Testis (tissue), 2 donors: ENCODE measurements at regions not wholly inside any gene's neighbourhood (a gene's known extent, or its start where the extent isn't known, plus 50 kb on each side); places are given as distances from the start of the nearest gene placed in this dataset.

Experiments
- DNase-seq: peaks from one replicate; pipeline ENCODE4 v3.0.0-alpha.2; 2019
- H3K27ac ChIP-seq, 2 donors: fragments of 200-600 bp; sonication (generic); one replicate each; pipeline ENCODE4 v1.5.1; 2019
- H3K27me3 ChIP-seq: fragments of 200-600 bp; sonication (generic); one replicate; pipeline ENCODE4 v1.5.1; 2019
- H3K36me3 ChIP-seq: fragments of 200-600 bp; sonication (generic); one replicate; pipeline ENCODE4 v1.5.1; 2017; ENCODE audit warnings: low read depth; ENCODE audit errors: missing control alignments
- H3K4me1 ChIP-seq: fragments of 200-600 bp; sonication (generic); one replicate; pipeline ENCODE4 v1.5.1; 2019
- H3K4me3 ChIP-seq, 2 donors: fragments of 200-600 bp; sonication (generic); one replicate each; pipeline ENCODE4 v1.5.1; 2017 to 2019
- H3K9me3 ChIP-seq: fragments of 200-600 bp; sonication (generic); one replicate; pipeline ENCODE4 v1.5.1; 2017
- POLR2A ChIP-seq: fragments of 450-650 bp; IDR thresholded peaks from one replicate; pipeline ENCODE4 v1.6.1; 2017; ENCODE audit warnings: antibody characterized with exemption, mild to moderate bottlenecking, moderate library complexity
- WGBS, 2 donors: methylation state at CpG; one replicate each; pipeline ENCODE4 v1.1.5; 2018; 5-methylcytosine and 5-hydroxymethylcytosine counted together
- intact Hi-C: fragments of 100-400 bp; cut with DNase I; formaldehyde crosslinking; loops from one replicate; pipeline ENCODE4 v1.15.1; 2023; ENCODE audit warnings: low total_unique reads
- TF ChIP-seq, protein P1 (sequence below), 3 experiments: fragments of 450-650 bp in 2 of 3; fragments of 200-600 bp in 1 of 3; sonication (generic) in 1 of 3; IDR thresholded peaks; one replicate each; pipeline ENCODE4 v1.5.1; 2016 to 2019; ENCODE audit warnings: antibody characterized with exemption in 3 of 3, mild to moderate bottlenecking in 2 of 3, moderate library complexity in 1 of 3

DNA sequence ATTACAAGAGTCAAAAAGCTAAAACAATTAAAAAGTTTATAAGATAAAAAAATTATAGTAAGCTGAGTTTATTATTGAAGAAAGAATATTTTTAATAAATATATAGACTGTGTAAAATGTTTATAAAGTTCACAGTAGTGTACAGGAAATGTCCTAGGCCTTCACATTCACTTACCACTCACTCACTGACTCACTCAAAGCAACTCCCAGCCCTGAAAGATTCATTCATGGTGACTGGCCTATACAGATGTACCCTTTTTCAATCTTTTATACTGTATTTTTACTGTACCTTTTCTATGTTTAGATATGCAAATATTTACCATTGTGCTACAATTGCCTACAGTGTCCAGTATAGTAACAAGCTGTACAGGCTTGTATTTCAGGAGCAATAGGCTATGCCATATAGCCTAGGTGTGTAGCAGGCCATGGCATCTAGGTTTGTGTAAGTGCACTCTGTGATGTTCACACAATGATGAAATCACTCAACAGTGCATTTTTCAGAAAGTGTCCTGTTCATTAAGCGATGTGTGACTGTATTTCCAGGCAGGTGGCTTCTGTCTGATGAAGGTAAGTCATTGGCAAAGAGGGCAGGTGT, 130.2 kb downstream of the BTBD3 start:
- intact Hi-C loops: no loop called here
- Histone ChIP-seq H3K27me3 (no peaks in the 10 kb centered on the region), H3K36me3 (no peaks in the 10 kb centered on the region), H3K4me3 (no peak overlapping the region), H3K27ac (no peak overlapping the region), H3K9me3 (no peaks in the 10 kb centered on the region), H3K4me1 (no peaks in the 10 kb centered on the region)
- 100% methylated on average over 1 of the region's 1 CpG for WGBS, 2 donors
- DNase-seq: no peak
- TF ChIP-seq, protein P1, sequence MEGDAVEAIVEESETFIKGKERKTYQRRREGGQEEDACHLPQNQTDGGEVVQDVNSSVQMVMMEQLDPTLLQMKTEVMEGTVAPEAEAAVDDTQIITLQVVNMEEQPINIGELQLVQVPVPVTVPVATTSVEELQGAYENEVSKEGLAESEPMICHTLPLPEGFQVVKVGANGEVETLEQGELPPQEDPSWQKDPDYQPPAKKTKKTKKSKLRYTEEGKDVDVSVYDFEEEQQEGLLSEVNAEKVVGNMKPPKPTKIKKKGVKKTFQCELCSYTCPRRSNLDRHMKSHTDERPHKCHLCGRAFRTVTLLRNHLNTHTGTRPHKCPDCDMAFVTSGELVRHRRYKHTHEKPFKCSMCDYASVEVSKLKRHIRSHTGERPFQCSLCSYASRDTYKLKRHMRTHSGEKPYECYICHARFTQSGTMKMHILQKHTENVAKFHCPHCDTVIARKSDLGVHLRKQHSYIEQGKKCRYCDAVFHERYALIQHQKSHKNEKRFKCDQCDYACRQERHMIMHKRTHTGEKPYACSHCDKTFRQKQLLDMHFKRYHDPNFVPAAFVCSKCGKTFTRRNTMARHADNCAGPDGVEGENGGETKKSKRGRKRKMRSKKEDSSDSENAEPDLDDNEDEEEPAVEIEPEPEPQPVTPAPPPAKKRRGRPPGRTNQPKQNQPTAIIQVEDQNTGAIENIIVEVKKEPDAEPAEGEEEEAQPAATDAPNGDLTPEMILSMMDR (IDR thresholded peaks at IDR 0.05): no peak
- no peak for TF ChIP-seq POLR2A

DNA sequence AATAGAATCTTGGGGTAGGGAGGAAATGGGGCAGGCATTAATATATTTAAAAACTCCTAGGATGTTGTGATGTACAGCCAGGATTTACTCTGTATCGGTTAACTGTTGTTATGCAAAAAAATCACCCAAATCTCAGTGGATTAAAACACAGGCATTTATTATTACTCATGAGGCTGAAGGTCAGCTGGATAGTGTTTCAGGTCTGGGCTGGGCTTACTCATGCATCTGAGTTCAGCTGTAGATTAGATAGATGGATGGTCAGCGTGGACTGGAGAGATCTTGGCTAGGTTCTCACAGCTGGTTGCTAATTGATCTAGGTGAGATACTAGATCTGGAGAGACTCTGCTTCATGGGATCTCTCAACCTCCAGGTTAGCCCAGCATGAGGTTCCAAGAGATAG, 131.4 kb downstream of the BTBD3 start:
- Histone ChIP-seq H3K27ac (no peak overlapping the region), H3K27me3 (no peaks in the 10 kb centered on the region), H3K9me3 (no peaks in the 10 kb centered on the region), H3K36me3 (no peaks in the 10 kb centered on the region), H3K4me1 (no peaks in the 10 kb centered on the region), H3K4me3 (no peak overlapping the region)
- TF ChIP-seq, protein P1 (IDR thresholded peaks at IDR 0.05): no peak
- TF ChIP-seq POLR2A: no peak
- intact Hi-C loops: no loop called here
- DNase-seq: no peak
- WGBS, 2 donors: 83 to 88% methylated on average over 2 of the region's 2 CpGs

DNA sequence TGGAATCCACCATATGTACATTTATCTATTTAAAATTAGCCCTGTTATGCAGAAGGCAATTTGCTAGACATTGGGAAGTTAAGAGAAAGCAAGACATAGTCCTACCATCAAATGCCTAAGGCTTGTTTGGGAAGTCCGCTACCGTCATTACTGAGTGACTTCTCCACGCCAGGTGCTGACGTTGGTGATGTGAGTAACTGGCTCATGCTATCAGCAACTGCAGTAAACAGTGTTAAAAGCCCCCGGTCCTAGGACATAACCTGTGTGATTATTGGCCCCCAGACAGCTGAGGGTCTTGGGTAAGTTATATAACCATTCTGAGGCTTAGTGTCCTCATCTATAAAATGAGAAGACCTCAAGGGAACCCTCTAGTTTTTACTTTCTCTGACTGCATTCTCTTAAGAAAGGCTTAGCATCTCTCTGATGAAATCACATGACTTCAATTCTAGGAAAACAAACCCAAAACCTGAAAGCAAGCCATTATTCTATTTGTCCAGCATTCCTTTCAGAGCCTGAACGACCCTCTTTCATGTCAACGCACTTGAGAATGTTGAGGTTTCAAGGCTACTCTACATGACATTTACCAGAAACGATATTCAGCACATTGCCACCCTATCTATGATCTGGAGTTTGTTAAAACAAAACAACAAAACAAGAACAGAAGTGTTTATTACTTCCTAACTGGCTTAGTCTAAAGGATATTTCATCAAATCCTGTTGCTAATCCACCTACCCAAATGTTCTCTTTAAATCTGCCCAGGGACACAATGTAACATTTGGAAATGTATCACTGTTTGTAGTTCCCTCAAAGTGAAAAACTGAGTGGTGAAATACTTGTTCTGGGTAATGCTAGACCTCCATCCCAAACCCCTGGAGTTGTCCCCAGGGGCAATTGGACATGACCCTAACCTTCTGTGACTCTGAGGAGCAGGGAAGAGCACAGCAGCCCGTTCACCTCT, 133.8 kb downstream of the BTBD3 start:
- TF ChIP-seq POLR2A: no peak
- TF ChIP-seq, protein P1 (IDR thresholded peaks at IDR 0.05): no peak
- no peak overlapping the region for H3K27ac ChIP-seq
- intact Hi-C loops: no loop called here
- no peaks in the 10 kb centered on the region for H3K9me3 ChIP-seq
- no peaks in the 10 kb centered on the region for H3K27me3 ChIP-seq
- no peak for DNase-seq
- WGBS, 2 donors: 64 to 74% methylated on average over 9 of the region's 9 CpGs
- no peaks in the 10 kb centered on the region for H3K4me1 ChIP-seq
- H3K4me3 ChIP-seq: no peak overlapping the region
- no peaks in the 10 kb centered on the region for H3K36me3 ChIP-seq

DNA sequence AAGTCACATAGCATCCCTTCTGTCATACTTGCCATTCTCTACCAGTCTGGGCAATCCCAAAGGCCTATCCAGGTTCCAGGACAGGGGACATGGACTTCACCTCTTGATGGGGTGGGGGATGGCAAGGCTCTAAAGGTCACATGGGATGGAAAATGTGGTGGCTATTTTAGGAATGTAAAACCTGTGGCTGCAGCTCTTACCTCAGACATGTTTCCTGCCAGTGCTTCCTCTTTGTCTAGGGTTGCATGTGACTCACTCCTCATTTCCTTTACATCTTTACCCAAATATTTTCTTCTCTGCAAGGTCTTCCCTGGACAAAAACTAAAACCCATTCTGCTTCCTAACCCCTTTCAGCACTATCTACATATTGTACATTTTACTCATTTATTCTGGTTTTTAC, 135.7 kb downstream of the BTBD3 start:
- no peak overlapping the region for H3K27ac ChIP-seq
- H3K4me3 ChIP-seq: no peak overlapping the region
- no peaks in the 10 kb centered on the region for H3K4me1 ChIP-seq
- no peak for DNase-seq
- H3K9me3 ChIP-seq: no peaks in the 10 kb centered on the region
- no peak for TF ChIP-seq POLR2A
- TF ChIP-seq, protein P1 (IDR thresholded peaks at IDR 0.05): no peak
- intact Hi-C loops: no loop called here
- no peaks in the 10 kb centered on the region for H3K27me3 ChIP-seq
- no peaks in the 10 kb centered on the region for H3K36me3 ChIP-seq
